Trophoblast cell (in vitro differentiated cells and primary cell): ENCODE measurements at regions not wholly inside any gene's neighbourhood (a gene's known extent, or its start where the extent isn't known, plus 50 kb on each side); places are given as distances from the start of the nearest gene placed in this dataset.

Source experiments
- DNase-seq, 2 donors: peaks; one replicate each; pipeline ENCODE4 v3.0.0-alpha.2; 2016
- H2AFZ ChIP-seq: 2 replicates; pipeline ENCODE4 v1.6.1; 2013; ENCODE audit warnings: low read length, moderate library complexity, mild to moderate bottlenecking; ENCODE audit not compliant: insufficient read depth, poor library complexity
- H2AK5ac ChIP-seq: 2 replicates; pipeline ENCODE4 v1.6.1; 2013; ENCODE audit warnings: mild to moderate bottlenecking, low read length
- H2BK120ac ChIP-seq: 2 replicates; pipeline ENCODE4 v1.6.1; 2013; ENCODE audit warnings: low read length, mild to moderate bottlenecking, moderate library complexity; ENCODE audit not compliant: insufficient read depth, poor library complexity
- H2BK12ac ChIP-seq: 2 replicates; pipeline ENCODE4 v1.6.1; 2013; ENCODE audit warnings: mild to moderate bottlenecking, low read length, moderate library complexity
- H2BK5ac ChIP-seq: 2 replicates; pipeline ENCODE4 v1.6.1; 2013; ENCODE audit warnings: low read length, low read depth, moderate library complexity, mild to moderate bottlenecking; ENCODE audit not compliant: poor library complexity
- H3K14ac ChIP-seq: 2 replicates; pipeline ENCODE4 v1.6.1; 2013; ENCODE audit warnings: mild to moderate bottlenecking, low read length
- H3K18ac ChIP-seq: 2 replicates; pipeline ENCODE4 v1.6.1; 2013; ENCODE audit warnings: mild to moderate bottlenecking, low read length
- H3K23ac ChIP-seq: 2 replicates; pipeline ENCODE4 v1.6.1; 2013; ENCODE audit warnings: low read length
- H3K27ac ChIP-seq: 2 replicates; pipeline ENCODE4 v1.5.1; 2013; ENCODE audit warnings: low read depth, mild to moderate bottlenecking, inconsistent platforms, low read length, moderate library complexity
- H3K27me3 ChIP-seq: 2 replicates; pipeline ENCODE4 v1.6.1; 2013; ENCODE audit warnings: inconsistent platforms, mild to moderate bottlenecking, low read length, moderate library complexity; ENCODE audit not compliant: insufficient read depth
- H3K36me3 ChIP-seq, 2 experiments: 1 replicate in 1 of 2; 2 replicates in 1 of 2; pipeline ENCODE4 v1.6.1; 2013; ENCODE audit warnings: low read length in 2 of 2, mild to moderate bottlenecking in 2 of 2, moderate library complexity in 1 of 2; ENCODE audit not compliant: insufficient read depth in 2 of 2, control insufficient read depth in 1 of 2
- H3K4ac ChIP-seq: 2 replicates; pipeline ENCODE4 v1.6.1; 2013; ENCODE audit warnings: low read depth, mild to moderate bottlenecking, low read length, moderate library complexity
- H3K4me1 ChIP-seq, 2 experiments: 1 replicate in 1 of 2; 2 replicates in 1 of 2; pipeline ENCODE4 v1.6.1; 2013; ENCODE audit warnings: low read length in 2 of 2, mild to moderate bottlenecking in 2 of 2, moderate library complexity in 1 of 2; ENCODE audit not compliant: insufficient read depth in 2 of 2, control insufficient read depth in 1 of 2
- H3K4me2 ChIP-seq: 2 replicates; pipeline ENCODE4 v1.6.1; 2013; ENCODE audit warnings: inconsistent platforms, mild to moderate bottlenecking, low read length, moderate library complexity
- H3K4me3 ChIP-seq: 2 replicates; pipeline ENCODE4 v1.5.1; 2013; ENCODE audit warnings: mild to moderate bottlenecking, low read depth, low read length, inconsistent platforms
- H3K79me1 ChIP-seq: one replicate; pipeline ENCODE4 v1.6.1; 2013; ENCODE audit warnings: low read length
- H3K79me2 ChIP-seq: 2 replicates; pipeline ENCODE4 v1.6.1; 2013; ENCODE audit warnings: low read length, mild to moderate bottlenecking; ENCODE audit not compliant: control insufficient read depth, insufficient read depth, poor library complexity
- H3K9ac ChIP-seq: 2 replicates; pipeline ENCODE4 v1.6.1; 2013; ENCODE audit warnings: mild to moderate bottlenecking, low read length
- H3K9me3 ChIP-seq: 2 replicates; pipeline ENCODE4 v1.6.1; 2013; ENCODE audit warnings: low read depth, mild to moderate bottlenecking, control low read depth, inconsistent platforms, low read length; ENCODE audit not compliant: insufficient read depth
- H4K12ac ChIP-seq: 2 replicates; pipeline ENCODE4 v1.6.1; 2013; ENCODE audit warnings: low read depth, mild to moderate bottlenecking, low read length, moderate library complexity
- H4K8ac ChIP-seq: 2 replicates; pipeline ENCODE4 v1.6.1; 2013; ENCODE audit warnings: low read depth, mild to moderate bottlenecking, low read length, moderate library complexity
- H4K91ac ChIP-seq: one replicate; pipeline ENCODE4 v1.6.1; 2013; ENCODE audit warnings: low read depth, mild to moderate bottlenecking, low read length, moderate library complexity
- WGBS: extraction: QIAGEN DNeasy Blood & Tissue Kit; methylation state at CpG from one replicate; pipeline ENCODE4 v1.1.7; 2013; ENCODE audit warnings: missing lambda C conversion rate; ENCODE audit not compliant: insufficient read length, insufficient coverage; ENCODE audit errors: extremely low coverage; 5-methylcytosine and 5-hydroxymethylcytosine counted together

GRCh38 chr9:84419031-84419602 is 78.6 kb upstream of the SLC28A3 start:
- Histone ChIP-seq H2AFZ (no peak overlapping the region), H3K4me3 (no peak overlapping the region)

GRCh38 chr9:84424931-84425330 is 84.4 kb upstream of the SLC28A3 start:
- Histone ChIP-seq H3K4me1 (no peaks in the 10 kb centered on the region), H4K8ac (no peak overlapping the region), H3K4me3 (no peak overlapping the region), H2BK12ac (no peak overlapping the region), H3K79me1 (no peaks in the 10 kb centered on the region), H4K12ac (no peak overlapping the region), H3K4ac (no peak overlapping the region), H3K18ac (no peak overlapping the region), H4K91ac (no peak overlapping the region), H2AFZ (no peak overlapping the region), H2BK5ac (no peak overlapping the region), H3K79me2 (no peaks in the 10 kb centered on the region), H3K36me3 (no peaks in the 10 kb centered on the region), H3K27ac (no peak overlapping the region), H3K27me3 (no peaks in the 10 kb centered on the region), H3K9ac (no peak overlapping the region), H2BK120ac (no peak overlapping the region), H3K14ac (no peak overlapping the region), H3K23ac (no peak overlapping the region), H3K4me2 (no peak overlapping the region), H2AK5ac (no peak overlapping the region), H3K9me3 (peaks cover 2% of the 10 kb centered on the region)
- DNase-seq = no peak
- no CpG with 5 or more reads among the region's 2 CpGs for WGBS

More at GRCh38 chr9:84419031-84419602, 78.6 kb upstream of the SLC28A3 start:
- Histone ChIP-seq H4K12ac (no peak overlapping the region), H3K79me2 (no peaks in the 10 kb centered on the region), H2BK5ac (no peak overlapping the region), H3K9ac (no peak overlapping the region), H3K18ac (no peak overlapping the region), H3K14ac (no peak overlapping the region), H4K91ac (no peak overlapping the region), H3K4me1 (no peaks in the 10 kb centered on the region), H4K8ac (no peak overlapping the region), H3K4me2 (no peak overlapping the region), H2BK12ac (no peak overlapping the region), H3K9me3 (peaks cover 2% of the 10 kb centered on the region), H3K79me1 (no peaks in the 10 kb centered on the region), H3K36me3 (no peaks in the 10 kb centered on the region), H3K4ac (no peak overlapping the region), H3K23ac (no peak overlapping the region), H2AK5ac (no peak overlapping the region), H3K27ac (no peak overlapping the region), H3K27me3 (no peaks in the 10 kb centered on the region), H2BK120ac (no peak overlapping the region)
- DNase-seq = no peak
- no CpG with 5 or more reads among the region's 2 CpGs for WGBS

- Histone ChIP-seq H3K27ac (no peak overlapping the region), H3K4me3 (no peak overlapping the region), H3K4ac (no peak overlapping the region), H2BK5ac (no peak overlapping the region), H3K14ac (no peak overlapping the region), H3K18ac (no peak overlapping the region), H3K9ac (no peak overlapping the region), H2AFZ (no peak overlapping the region), H3K9me3 (peaks cover 3% of the 10 kb centered on the region), H3K27me3 (no peaks in the 10 kb centered on the region), H2BK12ac (no peak overlapping the region), H4K91ac (no peak overlapping the region), H3K23ac (no peak overlapping the region), H4K12ac (no peak overlapping the region), H3K4me1 (no peaks in the 10 kb centered on the region), H2AK5ac (no peak overlapping the region), H3K79me2 (no peaks in the 10 kb centered on the region), H2BK120ac (no peak overlapping the region), H3K36me3 (no peaks in the 10 kb centered on the region), H4K8ac (no peak overlapping the region), H3K4me2 (no peak overlapping the region), H3K79me1 (no peaks in the 10 kb centered on the region)
- WGBS = no CpG with 5 or more reads among the region's 1 CpG
- no peak for DNase-seq
These were observed 92.2 kb upstream of the SLC28A3 start for GRCh38 chr9:84432746-84433145.

- no peak overlapping the region for H3K27ac ChIP-seq
- no peak overlapping the region for H2AFZ ChIP-seq
- H3K23ac ChIP-seq = no peak overlapping the region
- H3K9me3 ChIP-seq = peaks cover 3% of the 10 kb centered on the region
- H2AK5ac ChIP-seq = no peak overlapping the region
- no peak overlapping the region for H3K4me3 ChIP-seq
- H3K4me2 ChIP-seq = no peak overlapping the region
- no peak overlapping the region for H3K4ac ChIP-seq
- no peaks in the 10 kb centered on the region for H3K4me1 ChIP-seq
- no peak overlapping the region for H2BK12ac ChIP-seq
- no peak overlapping the region for H3K18ac ChIP-seq
- H3K36me3 ChIP-seq = no peaks in the 10 kb centered on the region
- no peak overlapping the region for H2BK5ac ChIP-seq
- no peak overlapping the region for H4K8ac ChIP-seq
- H3K79me1 ChIP-seq = no peaks in the 10 kb centered on the region
- H4K91ac ChIP-seq = no peak overlapping the region
- no peak for DNase-seq
- H3K14ac ChIP-seq = no peak overlapping the region
- H3K79me2 ChIP-seq = no peaks in the 10 kb centered on the region
- H2BK120ac ChIP-seq = no peak overlapping the region
- H3K9ac ChIP-seq = no peak overlapping the region
- no CpG with 5 or more reads among the region's 6 CpGs for WGBS
- no peak overlapping the region for H4K12ac ChIP-seq
- no peaks in the 10 kb centered on the region for H3K27me3 ChIP-seq
These were observed 95.3 kb upstream of the SLC28A3 start for GRCh38 chr9:84435902-84436301.
